Endothelial cell of umbilical vein (primary cell): ENCODE measurements at regions not wholly inside any gene's neighbourhood (a gene's known extent, or its start where the extent isn't known, plus 50 kb on each side); places are given as distances from the start of the nearest gene placed in this dataset.

ENCODE experiments used
- BruUV-seq: library from RNA; stranded (reverse); fragments of 400-500 nt; replicated peaks from 2 replicates; lab custom pipeline; 2021; lab: Mats Ljungman, UMichigan
- CTCF ChIA-PET: fragments of 300-600, 350-600 bp; sonication (Branson Sonifier 250); formaldehyde crosslinking; loops from one replicate; lab custom pipeline; 2021; ENCODE audit warnings: antibody characterized with exemption, inconsistent platforms; lab: Charles Lee
- POLR2A ChIA-PET: fragments of 300-600, 350-600 bp; sonication (Branson Sonifier 250); formaldehyde crosslinking; loops from one replicate; lab custom pipeline; 2021; ENCODE audit warnings: antibody characterized with exemption, inconsistent platforms; lab: Charles Lee
- DNase-seq: peaks from one replicate; pipeline ENCODE4 v3.0.0-alpha.2; 2011; ENCODE audit warnings: low read depth, low spot score
- FAIRE-seq: peaks from 2 replicates; lab custom pipeline; 2011; peaks lifted over from hg19 to GRCh38; lab: Jason Lieb, UNC
- H2AFZ ChIP-seq: 2 replicates; pipeline ENCODE4 v1.6.0; 2012; ENCODE audit warnings: low read depth, low read length, control low read depth, inconsistent platforms
- H3K27ac ChIP-seq: 2 replicates; pipeline ENCODE4 v1.5.1; 2011; ENCODE audit warnings: low read depth, mild to moderate bottlenecking, control low read depth, low read length, moderate library complexity; ENCODE audit not compliant: insufficient read depth
- H3K27me3 ChIP-seq, 2 experiments: 2 replicates each; pipeline versions ENCODE4 v1.6.0 to v1.6.1; 2011; ENCODE audit warnings: low read length in 2 of 2, mixed read lengths in 1 of 2; ENCODE audit not compliant: control insufficient read depth in 2 of 2, insufficient read depth in 2 of 2
- H3K36me3 ChIP-seq, 2 experiments: 2 replicates in 1 of 2; 3 replicates in 1 of 2; pipeline ENCODE4 v1.5.1; 2011; ENCODE audit warnings: low read length in 2 of 2, mild to moderate bottlenecking in 1 of 2, moderate library complexity in 1 of 2; ENCODE audit not compliant: control insufficient read depth in 2 of 2, insufficient read depth in 2 of 2; ENCODE audit errors: extremely low read depth in 1 of 2
- H3K4me1 ChIP-seq: 3 replicates; pipeline ENCODE4 v1.5.1; 2011; ENCODE audit warnings: mild to moderate bottlenecking, low read length; ENCODE audit not compliant: control insufficient read depth, insufficient read depth; ENCODE audit errors: extremely low read depth
- H3K4me2 ChIP-seq: 2 replicates; pipeline ENCODE4 v1.6.1; 2011; ENCODE audit warnings: low read length, control low read depth, mixed read lengths; ENCODE audit not compliant: insufficient read depth
- H3K4me3 ChIP-seq, 3 experiments: fragments of 200-600 bp in 1 of 3; sonication (generic), shearing (Covaris generic) in 1 of 3; replicated peaks in 1 of 3; 2 replicates each; pipeline ENCODE4 v1.5.1; 2011 to 2016; ENCODE audit warnings: control low read depth in 3 of 3, low read length in 3 of 3, mild to moderate bottlenecking in 2 of 3, inconsistent platforms in 1 of 3, low read depth in 1 of 3, moderate library complexity in 1 of 3; ENCODE audit not compliant: insufficient read depth in 1 of 3
- H3K79me2 ChIP-seq: 2 replicates; pipeline ENCODE4 v1.6.0; 2012; ENCODE audit warnings: low read length, inconsistent platforms; ENCODE audit not compliant: control insufficient read depth, insufficient read depth
- H3K9ac ChIP-seq: replicated peaks from 2 replicates; pipeline ENCODE3; 2011; ENCODE audit warnings: low read length, control low read depth; ENCODE audit not compliant: insufficient read depth; ENCODE audit errors: extremely low read depth
- H3K9me1 ChIP-seq: replicated peaks from 3 replicates; pipeline ENCODE4 v1.6.0; 2011; ENCODE audit warnings: mild to moderate bottlenecking, low read length; ENCODE audit not compliant: control insufficient read depth, insufficient read depth; ENCODE audit errors: extremely low read depth
- H3K9me3 ChIP-seq: replicated peaks from 2 replicates; pipeline ENCODE4 v1.5.1; 2012; ENCODE audit warnings: low read length, inconsistent platforms; ENCODE audit not compliant: control insufficient read depth, insufficient read depth
- H4K20me1 ChIP-seq: replicated peaks from 2 replicates; pipeline ENCODE3; 2011; ENCODE audit warnings: mild to moderate bottlenecking, low read length; ENCODE audit not compliant: control insufficient read depth, insufficient read depth; ENCODE audit errors: extremely low read depth
- EZH2 ChIP-seq: IDR thresholded peaks from 2 replicates; pipeline ENCODE4 v1.6.1; 2012; ENCODE audit warnings: borderline replicate concordance, low read depth, mild to moderate bottlenecking, moderate library complexity, low read length, inconsistent platforms; ENCODE audit not compliant: severe bottlenecking
- FOS ChIP-seq: IDR thresholded peaks from 2 replicates; pipeline ENCODE4 v1.6.1; 2011; ENCODE audit warnings: mild to moderate bottlenecking, low read length, moderate library complexity, borderline replicate concordance; ENCODE audit not compliant: insufficient read depth
- GATA2 ChIP-seq: IDR thresholded peaks from 2 replicates; pipeline ENCODE4 v1.7.0; 2011; ENCODE audit warnings: low read depth, mild to moderate bottlenecking, moderate library complexity, mixed read lengths, low read length; ENCODE audit not compliant: insufficient read length, insufficient read depth
- JUN ChIP-seq: IDR thresholded peaks from 2 replicates; pipeline ENCODE4 v1.6.1; 2011; ENCODE audit warnings: borderline replicate concordance, low read depth; ENCODE audit not compliant: insufficient read length, insufficient read depth
- MYC ChIP-seq: IDR thresholded peaks from one replicate; pipeline ENCODE4 v1.6.1; 2011; ENCODE audit warnings: mild to moderate bottlenecking, low read depth, low read length
- POLR2A ChIP-seq: IDR thresholded peaks from 2 replicates; pipeline ENCODE4 v1.6.1; 2012; ENCODE audit warnings: low read depth, mild to moderate bottlenecking, control low read depth, low read length
- POLR2AphosphoS5 ChIP-seq: IDR thresholded peaks from 2 replicates; pipeline ENCODE4 v1.6.1; 2012; ENCODE audit warnings: low read depth, mild to moderate bottlenecking, control low read depth, low read length, moderate library complexity; ENCODE audit not compliant: insufficient read depth
- dilution Hi-C: fragments of 300-500 bp; cut with MboI; formaldehyde crosslinking; loops from one replicate; pipeline ENCODE4 v1.15.0; 2019; ENCODE audit warnings: low sequenced_read_pairs; ENCODE audit not compliant: extremely low pct_ligation_motif_present
- intact Hi-C: fragments of 100-400 bp; cut with micrococcal nuclease; formaldehyde crosslinking; loops from one replicate; pipeline ENCODE4 v1.10.0; 2022
- TF ChIP-seq, protein P1 (sequence below), 2 donors: IDR thresholded peaks; 1 replicate in 1 of 2; 2 replicates in 1 of 2; pipeline ENCODE4 v1.5.1; 2011; ENCODE audit warnings: low read length in 2 of 2, mild to moderate bottlenecking in 2 of 2, moderate library complexity in 2 of 2, control low read depth in 1 of 2, inconsistent platforms in 1 of 2, low read depth in 1 of 2; ENCODE audit not compliant: insufficient read depth in 1 of 2; ENCODE audit errors: extremely low read depth in 1 of 2
- TF ChIP-seq, protein P2 (sequence below): IDR thresholded peaks from 2 replicates; pipeline ENCODE4 v1.6.1; 2011; ENCODE audit not compliant: insufficient read depth, insufficient read length

DNA sequence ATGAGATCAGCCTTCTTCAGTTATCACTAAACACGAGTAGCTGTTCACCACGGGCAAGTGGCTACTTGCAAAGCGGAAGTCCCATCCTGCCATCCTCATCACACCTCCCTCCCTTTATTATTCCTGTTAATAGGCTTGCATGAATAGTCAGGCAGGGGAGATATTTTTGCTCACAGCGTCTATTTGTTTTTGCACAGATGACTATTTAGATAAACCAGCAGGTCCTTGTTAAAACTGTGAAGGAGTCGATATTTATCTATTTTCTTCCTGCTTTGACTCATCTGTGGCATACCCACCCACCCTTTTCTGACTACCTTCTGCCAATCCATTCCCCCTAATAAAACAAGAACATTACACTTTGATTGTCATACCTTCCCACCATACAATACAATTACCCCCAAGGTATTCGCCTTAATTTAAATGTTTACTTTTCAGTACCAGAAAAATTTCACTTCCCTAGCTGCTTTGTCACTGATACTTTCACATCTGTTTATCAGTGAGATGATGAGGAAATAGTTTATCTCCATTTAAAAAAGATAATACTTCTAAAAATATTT lies 96.6 kb upstream of the BANK1 start:
- DNase-seq (no peak), FAIRE-seq (no peak)
- Histone ChIP-seq H3K27ac (no peak overlapping the region), H3K9me3 (no peaks in the 10 kb centered on the region), H3K4me3 (no peak overlapping the region), H3K36me3 (no peaks in the 10 kb centered on the region), H2AFZ (no peak overlapping the region), H3K9ac (no peak overlapping the region), H3K4me2 (no peak overlapping the region), H3K9me1 (no peaks in the 10 kb centered on the region), H3K27me3 (peaks cover 0 to 3% of the 10 kb centered on the region in 2 experiments), H3K79me2 (no peaks in the 10 kb centered on the region), H3K4me1 (no peaks in the 10 kb centered on the region), H4K20me1 (no peaks in the 10 kb centered on the region)
- TF ChIP-seq, protein P1, sequence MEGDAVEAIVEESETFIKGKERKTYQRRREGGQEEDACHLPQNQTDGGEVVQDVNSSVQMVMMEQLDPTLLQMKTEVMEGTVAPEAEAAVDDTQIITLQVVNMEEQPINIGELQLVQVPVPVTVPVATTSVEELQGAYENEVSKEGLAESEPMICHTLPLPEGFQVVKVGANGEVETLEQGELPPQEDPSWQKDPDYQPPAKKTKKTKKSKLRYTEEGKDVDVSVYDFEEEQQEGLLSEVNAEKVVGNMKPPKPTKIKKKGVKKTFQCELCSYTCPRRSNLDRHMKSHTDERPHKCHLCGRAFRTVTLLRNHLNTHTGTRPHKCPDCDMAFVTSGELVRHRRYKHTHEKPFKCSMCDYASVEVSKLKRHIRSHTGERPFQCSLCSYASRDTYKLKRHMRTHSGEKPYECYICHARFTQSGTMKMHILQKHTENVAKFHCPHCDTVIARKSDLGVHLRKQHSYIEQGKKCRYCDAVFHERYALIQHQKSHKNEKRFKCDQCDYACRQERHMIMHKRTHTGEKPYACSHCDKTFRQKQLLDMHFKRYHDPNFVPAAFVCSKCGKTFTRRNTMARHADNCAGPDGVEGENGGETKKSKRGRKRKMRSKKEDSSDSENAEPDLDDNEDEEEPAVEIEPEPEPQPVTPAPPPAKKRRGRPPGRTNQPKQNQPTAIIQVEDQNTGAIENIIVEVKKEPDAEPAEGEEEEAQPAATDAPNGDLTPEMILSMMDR (IDR thresholded peaks at IDR 0.05; ENCODE audit: extremely low read depth in 1 of 2, insufficient read depth in 1 of 2, low read depth in 1 of 2, low read length in 2 of 2): no peak
- TF ChIP-seq MYC (no peak), EZH2 (no peak), GATA2 (no peak), JUN (no peak), POLR2AphosphoS5 (no peak), FOS (no peak), POLR2A (no peak)
- TF ChIP-seq, protein P2, sequence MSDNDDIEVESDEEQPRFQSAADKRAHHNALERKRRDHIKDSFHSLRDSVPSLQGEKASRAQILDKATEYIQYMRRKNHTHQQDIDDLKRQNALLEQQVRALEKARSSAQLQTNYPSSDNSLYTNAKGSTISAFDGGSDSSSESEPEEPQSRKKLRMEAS: no peak
- intact Hi-C loops: no loop called here
- no TSS peak for BruUV-seq
- dilution Hi-C loops: no loop called here
- POLR2A ChIA-PET: no interaction called here
- CTCF ChIA-PET: interaction anchor here (1.1 kb wide), 1 partner anchor 14 kb away, joined by 3 read pairs; no protein-coding TSS in a partner anchor
